Body of pancreas (tissue), 4 donors: ENCODE measurements at regions not wholly inside any gene's neighbourhood (a gene's known extent, or its start where the extent isn't known, plus 50 kb on each side); places are given as distances from the start of the nearest gene placed in this dataset.

Source experiments
- ATAC-seq: fragments of 150-250 bp; one replicate; pipeline ENCODE4 v1.9.1; 2016
- DNase-seq, 4 donors: peaks; one replicate each; pipeline ENCODE4 v3.0.0-alpha.2; 2019
- H3K27ac ChIP-seq, 4 donors: fragments of 200-600 bp; sonication (generic); 1 replicate in 3 of 4; 2 replicates in 1 of 4; pipeline versions ENCODE4 v1.5.1 to v1.6.1; 2016 to 2019; ENCODE audit warnings: mild to moderate bottlenecking in 1 of 4, mixed read lengths in 1 of 4, moderate library complexity in 1 of 4
- H3K27me3 ChIP-seq, 2 donors: fragments of 200-600 bp; sonication (generic); one replicate each; pipeline ENCODE4 v1.6.0; 2016; ENCODE audit warnings: mild to moderate bottlenecking in 1 of 2
- H3K36me3 ChIP-seq, 2 donors: fragments of 200-600 bp; sonication (generic); replicated peaks in 1 of 2; 2 replicates each; pipeline ENCODE4 v1.5.1; 2016; ENCODE audit warnings: low read depth in 2 of 2; ENCODE audit not compliant: insufficient read depth in 1 of 2
- H3K4me1 ChIP-seq: fragments of 200-600 bp; sonication (generic); one replicate; pipeline ENCODE4 v1.6.0; 2016
- H3K4me3 ChIP-seq, 2 donors: fragments of 200-600 bp; sonication (generic); 1 replicate in 1 of 2; 2 replicates in 1 of 2; pipeline ENCODE4 v1.5.1; 2016 to 2019
- H3K9me3 ChIP-seq, 3 donors: fragments of 200-600 bp; sonication (generic); 1 replicate in 2 of 3; 2 replicates in 1 of 3; pipeline ENCODE4 v1.5.1; 2016
- CTCF ChIP-seq, 7 experiments: fragments of 450-650 bp in 4 of 7; fragments of 200-600 bp in 3 of 7; sonication (generic) in 3 of 7; IDR thresholded peaks; one replicate each; pipeline ENCODE4 v1.5.1; 2016 to 2019; ENCODE audit warnings: antibody characterized with exemption in 7 of 7
- POLR2A ChIP-seq, 3 donors: fragments of 450-650 bp; IDR thresholded peaks; one replicate each; pipeline ENCODE4 v1.6.1; 2016; ENCODE audit warnings: antibody characterized with exemption in 3 of 3, mild to moderate bottlenecking in 2 of 3
- WGBS, 2 donors: methylation state at CpG; one replicate each; pipeline ENCODE4 v1.1.5; 2017; 5-methylcytosine and 5-hydroxymethylcytosine counted together
- intact Hi-C: fragments of 100-400 bp; cut with DNase I; formaldehyde crosslinking; loops from one replicate; pipeline ENCODE4 v1.15.1; 2023

GRCh38 chr12:111201495-111202236, 167.2 kb downstream of the PHETA1 start:
- Histone ChIP-seq H3K4me1 (no peaks in the 10 kb centered on the region), H3K36me3 (no peaks in the 10 kb centered on the region), H3K27me3 (peaks cover 0 to 6% of the 10 kb centered on the region in 2 donors), H3K9me3 (no peaks in the 10 kb centered on the region), H3K27ac (no peak overlapping the region), H3K4me3 (no peak overlapping the region)
- TF ChIP-seq POLR2A (IDR thresholded peaks at IDR 0.05) (no peak), CTCF (IDR thresholded peaks at IDR 0.05) (no peak)
- DNase-seq: no peak
- 46% methylated on average over 8 to 11 of the region's 11 CpGs for WGBS, 2 donors
- intact Hi-C loops: no loop called here
- ATAC-seq: no peak

DNA sequence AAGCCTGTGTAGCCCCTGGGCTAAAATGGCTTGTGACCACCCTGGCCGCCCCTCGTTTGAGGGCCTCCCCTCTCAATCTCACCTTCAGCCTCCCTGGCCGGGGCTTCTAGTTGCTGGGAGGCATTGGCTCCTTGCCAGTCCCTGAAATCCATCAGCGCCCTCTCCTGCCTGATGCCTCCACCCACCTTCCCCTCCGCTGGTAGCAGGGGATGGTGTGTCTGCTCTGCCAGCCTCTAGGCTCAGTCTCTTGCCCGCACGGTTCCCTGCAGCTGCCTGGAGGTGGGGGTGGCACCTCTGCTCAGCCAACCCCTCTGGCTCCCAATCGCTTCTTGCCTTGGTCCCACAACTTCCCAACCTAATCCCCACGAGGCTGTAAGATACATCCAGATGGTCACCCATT, 167.9 kb downstream of the PHETA1 start:
- no peaks in the 10 kb centered on the region for H3K4me1 ChIP-seq
- TF ChIP-seq POLR2A (IDR thresholded peaks at IDR 0.05) (no peak), CTCF (IDR thresholded peaks at IDR 0.05) (no peak)
- ATAC-seq: no peak
- no peak for DNase-seq
- no peaks in the 10 kb centered on the region for H3K36me3 ChIP-seq
- 25 to 41% methylated on average over 5 to 6 of the region's 9 CpGs for WGBS, 2 donors
- H3K4me3 ChIP-seq: no peak overlapping the region
- H3K27ac ChIP-seq: no peak overlapping the region
- H3K9me3 ChIP-seq: no peaks in the 10 kb centered on the region
- H3K27me3 ChIP-seq: peaks cover 0 to 6% of the 10 kb centered on the region in 2 donors
- intact Hi-C loops: no loop called here

DNA sequence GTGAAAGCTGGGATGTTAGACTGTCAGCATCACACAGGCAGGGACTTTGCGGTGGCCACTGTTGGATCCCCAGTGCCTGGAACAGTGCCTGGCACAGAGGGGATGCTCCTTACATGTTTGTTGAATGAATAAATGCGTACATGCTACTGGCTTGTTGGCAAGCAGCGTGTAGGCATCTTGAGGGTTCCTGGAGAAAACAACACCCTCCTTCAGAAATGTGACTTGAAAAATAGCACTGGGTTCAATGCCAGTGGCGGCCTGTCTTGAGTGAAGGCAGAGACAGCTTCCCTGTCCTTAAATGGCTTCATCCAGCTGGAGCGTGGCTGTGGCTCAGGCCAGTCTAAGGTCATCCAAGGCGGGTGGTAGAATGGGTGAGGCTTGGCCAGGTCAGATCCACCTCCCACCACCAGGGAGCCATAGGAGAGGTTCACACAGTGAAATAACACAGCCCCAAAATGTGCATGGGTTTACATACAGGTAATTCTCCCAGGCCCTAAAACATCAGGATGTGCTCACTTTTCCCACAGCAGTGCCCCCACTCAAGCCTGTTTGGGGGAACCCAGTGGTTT, 171.4 kb downstream of the PHETA1 start:
- Histone ChIP-seq H3K9me3 (no peaks in the 10 kb centered on the region), H3K4me3 (no peak overlapping the region), H3K27me3 (peaks cover 0 to 3% of the 10 kb centered on the region in 2 donors), H3K4me1 (no peaks in the 10 kb centered on the region), H3K27ac (no peak overlapping the region), H3K36me3 (no peaks in the 10 kb centered on the region)
- intact Hi-C loops: no loop called here
- TF ChIP-seq POLR2A (IDR thresholded peaks at IDR 0.05): no peak
- no peak for TF ChIP-seq CTCF (IDR thresholded peaks at IDR 0.05)
- no peak for DNase-seq
- ATAC-seq: no peak
- 75 to 78% methylated on average over 6 of the region's 6 CpGs for WGBS, 2 donors

- H3K9me3 ChIP-seq: no peaks in the 10 kb centered on the region
- 64% methylated on average over 5 of the region's 5 CpGs for WGBS, 2 donors
- intact Hi-C loops: no loop called here
- TF ChIP-seq CTCF (IDR thresholded peaks at IDR 0.05) (no peak), POLR2A (IDR thresholded peaks at IDR 0.05) (no peak)
- H3K4me3 ChIP-seq: no peak overlapping the region
- ATAC-seq: no peak
- H3K4me1 ChIP-seq: no peaks in the 10 kb centered on the region
- H3K27ac ChIP-seq: no peak overlapping the region
- peak in 1 of 4 donors; percentile 9 for DNase-seq
- no peaks in the 10 kb centered on the region for H3K27me3 ChIP-seq
- H3K36me3 ChIP-seq: no peaks in the 10 kb centered on the region
Observed at GRCh38 chr12:111196532-111196931, 172.4 kb downstream of the PHETA1 start.

DNA sequence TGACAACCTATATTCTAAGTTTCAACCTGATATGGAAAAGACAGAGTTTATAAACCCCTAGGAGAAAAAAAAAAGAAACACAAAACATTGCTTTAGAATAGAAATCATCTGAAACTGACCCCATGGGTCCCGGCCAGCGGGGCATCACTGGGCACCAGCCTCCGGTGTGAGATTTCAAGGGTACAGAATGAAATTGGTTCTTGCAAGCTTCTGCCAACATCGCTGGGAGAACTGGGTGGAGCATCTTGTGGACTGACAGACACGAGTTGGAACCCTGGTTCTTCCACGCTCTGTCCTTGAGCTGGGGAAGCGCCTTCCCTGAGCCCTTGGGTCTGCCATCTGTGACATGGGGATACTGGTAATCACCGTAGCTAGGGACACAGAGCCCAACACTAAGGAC, 173.6 kb downstream of the PHETA1 start:
- no peaks in the 10 kb centered on the region for H3K4me1 ChIP-seq
- H3K4me3 ChIP-seq: no peak overlapping the region
- H3K36me3 ChIP-seq: no peaks in the 10 kb centered on the region
- TF ChIP-seq CTCF (IDR thresholded peaks at IDR 0.05) (no peak), POLR2A (IDR thresholded peaks at IDR 0.05) (no peak)
- H3K27ac ChIP-seq: no peak overlapping the region
- DNase-seq (no peak), ATAC-seq (no peak)
- no peaks in the 10 kb centered on the region for H3K27me3 ChIP-seq
- no peaks in the 10 kb centered on the region for H3K9me3 ChIP-seq
- intact Hi-C loops: no loop called here
- 72 to 86% methylated on average over 8 of the region's 8 CpGs for WGBS, 2 donors
